ENCODE measurements at regions not wholly inside any gene's neighbourhood (a gene's known extent, or its start where the extent isn't known, plus 50 kb on each side); places are given as distances from the start of the nearest gene placed in this dataset.

- no peak overlapping the region for H3K9ac ChIP-seq (ENCODE audit: low read depth in 1 of 2, low read length in 2 of 2)
- 83% methylated on average over 20 of the region's 20 CpGs for WGBS
- H3K36me3 ChIP-seq (ENCODE audit: control insufficient read depth in 4 of 4, insufficient read depth in 3 of 4, low read depth in 1 of 4, low read length in 3 of 4), result no peaks in the 10 kb centered on the region
- H3K27ac ChIP-seq (ENCODE audit: low read depth in 1 of 2, low read length in 2 of 2), result no peak overlapping the region
- no peak for DNase-seq (ENCODE audit: low spot score)
- TF ChIP-seq, protein P1, sequence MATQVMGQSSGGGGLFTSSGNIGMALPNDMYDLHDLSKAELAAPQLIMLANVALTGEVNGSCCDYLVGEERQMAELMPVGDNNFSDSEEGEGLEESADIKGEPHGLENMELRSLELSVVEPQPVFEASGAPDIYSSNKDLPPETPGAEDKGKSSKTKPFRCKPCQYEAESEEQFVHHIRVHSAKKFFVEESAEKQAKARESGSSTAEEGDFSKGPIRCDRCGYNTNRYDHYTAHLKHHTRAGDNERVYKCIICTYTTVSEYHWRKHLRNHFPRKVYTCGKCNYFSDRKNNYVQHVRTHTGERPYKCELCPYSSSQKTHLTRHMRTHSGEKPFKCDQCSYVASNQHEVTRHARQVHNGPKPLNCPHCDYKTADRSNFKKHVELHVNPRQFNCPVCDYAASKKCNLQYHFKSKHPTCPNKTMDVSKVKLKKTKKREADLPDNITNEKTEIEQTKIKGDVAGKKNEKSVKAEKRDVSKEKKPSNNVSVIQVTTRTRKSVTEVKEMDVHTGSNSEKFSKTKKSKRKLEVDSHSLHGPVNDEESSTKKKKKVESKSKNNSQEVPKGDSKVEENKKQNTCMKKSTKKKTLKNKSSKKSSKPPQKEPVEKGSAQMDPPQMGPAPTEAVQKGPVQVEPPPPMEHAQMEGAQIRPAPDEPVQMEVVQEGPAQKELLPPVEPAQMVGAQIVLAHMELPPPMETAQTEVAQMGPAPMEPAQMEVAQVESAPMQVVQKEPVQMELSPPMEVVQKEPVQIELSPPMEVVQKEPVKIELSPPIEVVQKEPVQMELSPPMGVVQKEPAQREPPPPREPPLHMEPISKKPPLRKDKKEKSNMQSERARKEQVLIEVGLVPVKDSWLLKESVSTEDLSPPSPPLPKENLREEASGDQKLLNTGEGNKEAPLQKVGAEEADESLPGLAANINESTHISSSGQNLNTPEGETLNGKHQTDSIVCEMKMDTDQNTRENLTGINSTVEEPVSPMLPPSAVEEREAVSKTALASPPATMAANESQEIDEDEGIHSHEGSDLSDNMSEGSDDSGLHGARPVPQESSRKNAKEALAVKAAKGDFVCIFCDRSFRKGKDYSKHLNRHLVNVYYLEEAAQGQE (IDR thresholded peaks at IDR 0.05), result no peak
- TF ChIP-seq CTCF (IDR thresholded peaks at IDR 0.05; ENCODE audit: low read depth, low read length, missing input control) (no peak), YY1 (IDR thresholded peaks at IDR 0.05) (no peak), GABPA (IDR thresholded peaks at IDR 0.05 in 1 of 2, conservative IDR thresholded peaks at IDR 0.05 in 1 of 2) (no peak), FOXA2 (IDR thresholded peaks at IDR 0.05) (no peak), EGR1 (IDR thresholded peaks at IDR 0.05; ENCODE audit: low read depth in 2 of 2) (no peak), NR2F2 (IDR thresholded peaks at IDR 0.05) (no peak), SP1 (IDR thresholded peaks at IDR 0.05) (no peak), RXRA (IDR thresholded peaks at IDR 0.05) (no peak), TAF1 (conservative IDR thresholded peaks at IDR 0.05) (no peak)
- TF ChIP-seq, protein P2, sequence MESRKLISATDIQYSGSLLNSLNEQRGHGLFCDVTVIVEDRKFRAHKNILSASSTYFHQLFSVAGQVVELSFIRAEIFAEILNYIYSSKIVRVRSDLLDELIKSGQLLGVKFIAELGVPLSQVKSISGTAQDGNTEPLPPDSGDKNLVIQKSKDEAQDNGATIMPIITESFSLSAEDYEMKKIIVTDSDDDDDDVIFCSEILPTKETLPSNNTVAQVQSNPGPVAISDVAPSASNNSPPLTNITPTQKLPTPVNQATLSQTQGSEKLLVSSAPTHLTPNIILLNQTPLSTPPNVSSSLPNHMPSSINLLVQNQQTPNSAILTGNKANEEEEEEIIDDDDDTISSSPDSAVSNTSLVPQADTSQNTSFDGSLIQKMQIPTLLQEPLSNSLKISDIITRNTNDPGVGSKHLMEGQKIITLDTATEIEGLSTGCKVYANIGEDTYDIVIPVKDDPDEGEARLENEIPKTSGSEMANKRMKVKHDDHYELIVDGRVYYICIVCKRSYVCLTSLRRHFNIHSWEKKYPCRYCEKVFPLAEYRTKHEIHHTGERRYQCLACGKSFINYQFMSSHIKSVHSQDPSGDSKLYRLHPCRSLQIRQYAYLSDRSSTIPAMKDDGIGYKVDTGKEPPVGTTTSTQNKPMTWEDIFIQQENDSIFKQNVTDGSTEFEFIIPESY (IDR thresholded peaks at IDR 0.05), result no peak
- TF ChIP-seq, protein P3, sequence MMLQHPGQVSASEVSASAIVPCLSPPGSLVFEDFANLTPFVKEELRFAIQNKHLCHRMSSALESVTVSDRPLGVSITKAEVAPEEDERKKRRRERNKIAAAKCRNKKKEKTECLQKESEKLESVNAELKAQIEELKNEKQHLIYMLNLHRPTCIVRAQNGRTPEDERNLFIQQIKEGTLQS (IDR thresholded peaks at IDR 0.05), result no peak
- TF ChIP-seq, protein P4, sequence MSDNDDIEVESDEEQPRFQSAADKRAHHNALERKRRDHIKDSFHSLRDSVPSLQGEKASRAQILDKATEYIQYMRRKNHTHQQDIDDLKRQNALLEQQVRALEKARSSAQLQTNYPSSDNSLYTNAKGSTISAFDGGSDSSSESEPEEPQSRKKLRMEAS (IDR thresholded peaks at IDR 0.05), result no peak
- no peaks in the 10 kb centered on the region for H3K9me3 ChIP-seq (ENCODE audit: control insufficient read depth in 4 of 4, low read length in 3 of 4)
- no peaks in the 10 kb centered on the region for H3K27me3 ChIP-seq (ENCODE audit: control insufficient read depth in 4 of 4, insufficient read depth in 4 of 4, low read length in 3 of 4)
- H3K4me3 ChIP-seq (ENCODE audit: low read depth in 1 of 3, low read length in 3 of 3), result no peak overlapping the region
- H3K4me1 ChIP-seq (ENCODE audit: control insufficient read depth in 4 of 4, insufficient read depth in 4 of 4, low read length in 3 of 4), result no peaks in the 10 kb centered on the region
These were observed 111.0 kb upstream of the TNRC6C start for GRCh38 chr17:77847221-77848085.

DNA sequence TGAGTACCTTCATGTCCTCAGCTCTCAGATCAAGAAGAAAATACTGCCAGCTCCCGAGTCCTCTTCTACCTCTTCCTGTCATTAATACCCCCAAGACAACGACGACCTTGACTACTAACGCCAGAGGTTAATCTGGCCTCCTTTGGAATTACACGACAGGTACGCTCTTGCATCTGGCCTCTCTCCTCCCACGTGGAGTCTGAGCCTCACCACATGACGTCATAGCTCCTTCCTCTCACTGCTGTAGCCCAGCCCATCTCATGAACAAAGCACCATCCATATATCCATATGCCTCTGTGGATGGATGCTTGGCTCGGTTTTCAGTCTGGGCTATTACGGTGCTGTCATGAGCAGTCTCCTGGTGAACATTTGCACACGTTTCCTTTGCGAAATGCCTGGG is 110.2 kb upstream of the TNRC6C start:
- no peak overlapping the region for H3K9ac ChIP-seq (ENCODE audit: low read depth in 1 of 2, low read length in 2 of 2)
- H3K4me1 ChIP-seq (ENCODE audit: control insufficient read depth in 4 of 4, insufficient read depth in 4 of 4, low read length in 3 of 4), result no peaks in the 10 kb centered on the region
- WGBS, result 82% methylated on average over 12 of the region's 12 CpGs
- TF ChIP-seq RAD21 (IDR thresholded peaks at IDR 0.05), result no peak
- no peak for TF ChIP-seq SP1 (IDR thresholded peaks at IDR 0.05)
- TF ChIP-seq YY1 (IDR thresholded peaks at IDR 0.05), result no peak
- no peak for TF ChIP-seq HNF4G (IDR thresholded peaks at IDR 0.05)
- TF ChIP-seq, protein P2 (IDR thresholded peaks at IDR 0.05), result no peak
- no peak for TF ChIP-seq TAF1 (conservative IDR thresholded peaks at IDR 0.05)
- TF ChIP-seq EGR1 (IDR thresholded peaks at IDR 0.05; ENCODE audit: low read depth in 2 of 2), result no peak
- TF ChIP-seq, protein P4 (IDR thresholded peaks at IDR 0.05), result no peak
- no peak for TF ChIP-seq RXRA (IDR thresholded peaks at IDR 0.05)
- TF ChIP-seq FOXA1 (IDR thresholded peaks at IDR 0.05), result no peak
- no peak for DNase-seq (ENCODE audit: low spot score)
- no peaks in the 10 kb centered on the region for H3K9me3 ChIP-seq (ENCODE audit: control insufficient read depth in 4 of 4, low read length in 3 of 4)
- H3K4me3 ChIP-seq (ENCODE audit: low read depth in 1 of 3, low read length in 3 of 3), result no peak overlapping the region
- H3K27me3 ChIP-seq (ENCODE audit: control insufficient read depth in 4 of 4, insufficient read depth in 4 of 4, low read length in 3 of 4), result no peaks in the 10 kb centered on the region
- no peaks in the 10 kb centered on the region for H3K36me3 ChIP-seq (ENCODE audit: control insufficient read depth in 4 of 4, insufficient read depth in 3 of 4, low read depth in 1 of 4, low read length in 3 of 4)
- H3K27ac ChIP-seq (ENCODE audit: low read depth in 1 of 2, low read length in 2 of 2), result no peak overlapping the region

Data from liver (tissue), 8 donors.